ENCODE measurements at regions not wholly inside any gene's neighbourhood (a gene's known extent, or its start where the extent isn't known, plus 50 kb on each side); places are given as distances from the start of the nearest gene placed in this dataset.

DNA sequence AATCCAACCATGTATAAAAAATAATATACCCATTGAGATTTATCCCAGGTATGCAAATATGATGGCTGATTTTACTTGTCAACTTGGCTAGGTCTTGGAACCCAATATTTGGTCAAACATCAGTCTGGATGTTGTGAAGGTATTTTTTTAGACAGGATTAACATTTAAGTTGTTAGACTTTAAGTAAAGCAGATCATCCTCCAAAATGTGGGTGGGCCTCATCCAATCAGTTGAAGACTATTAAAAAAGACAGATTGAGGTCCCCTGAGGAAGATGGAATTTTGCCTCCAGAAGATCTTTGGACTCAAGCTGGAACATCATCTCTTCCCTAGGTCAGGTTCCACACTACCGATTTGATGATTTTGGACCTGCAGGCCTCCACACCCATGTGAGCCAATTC is 271.2 kb downstream of the TMEM121 start:
- H3K4me3 ChIP-seq (ENCODE audit: low read length in 2 of 2): no peak overlapping the region
- H3K4me1 ChIP-seq (ENCODE audit: control insufficient read depth in 2 of 2, insufficient read depth in 2 of 2, low read length in 2 of 2): no peaks in the 10 kb centered on the region
- H3K27ac ChIP-seq (ENCODE audit: low read depth in 2 of 2, low read length in 2 of 2): no peak overlapping the region
- no peaks in the 10 kb centered on the region for H3K9me3 ChIP-seq (ENCODE audit: control insufficient read depth in 2 of 2, low read length in 2 of 2)
- no peaks in the 10 kb centered on the region for H3K36me3 ChIP-seq (ENCODE audit: control insufficient read depth in 2 of 2, insufficient read depth in 2 of 2, low read length in 2 of 2)
- no peaks in the 10 kb centered on the region for H3K27me3 ChIP-seq (ENCODE audit: control insufficient read depth in 2 of 2, insufficient read depth in 2 of 2, low read length in 2 of 2)
- H3K9ac ChIP-seq (ENCODE audit: low read depth in 1 of 2, low read length in 2 of 2): no peak overlapping the region

GRCh38 chr14:105805701-105806100 is 279.3 kb downstream of the TMEM121 start:
- Histone ChIP-seq H3K9ac (ENCODE audit: low read depth in 1 of 2, low read length in 2 of 2) (no peak overlapping the region), H3K27me3 (ENCODE audit: control insufficient read depth in 2 of 2, insufficient read depth in 2 of 2, low read length in 2 of 2) (no peaks in the 10 kb centered on the region), H3K4me3 (ENCODE audit: low read length in 2 of 2) (no peak overlapping the region), H3K27ac (ENCODE audit: low read depth in 2 of 2, low read length in 2 of 2) (no peak overlapping the region), H3K9me3 (ENCODE audit: control insufficient read depth in 2 of 2, low read length in 2 of 2) (peaks cover 0 to 5% of the 10 kb centered on the region in 2 donors), H3K4me1 (ENCODE audit: control insufficient read depth in 2 of 2, insufficient read depth in 2 of 2, low read length in 2 of 2) (no peaks in the 10 kb centered on the region), H3K36me3 (ENCODE audit: control insufficient read depth in 2 of 2, insufficient read depth in 2 of 2, low read length in 2 of 2) (no peaks in the 10 kb centered on the region)

GRCh38 chr14:105806568-105806967 is 280.2 kb downstream of the TMEM121 start:
- H3K27me3 ChIP-seq (ENCODE audit: control insufficient read depth in 2 of 2, insufficient read depth in 2 of 2, low read length in 2 of 2): no peaks in the 10 kb centered on the region
- no peaks in the 10 kb centered on the region for H3K36me3 ChIP-seq (ENCODE audit: control insufficient read depth in 2 of 2, insufficient read depth in 2 of 2, low read length in 2 of 2)
- no peaks in the 10 kb centered on the region for H3K4me1 ChIP-seq (ENCODE audit: control insufficient read depth in 2 of 2, insufficient read depth in 2 of 2, low read length in 2 of 2)
- peaks cover 0 to 5% of the 10 kb centered on the region in 2 donors for H3K9me3 ChIP-seq (ENCODE audit: control insufficient read depth in 2 of 2, low read length in 2 of 2)
- H3K4me3 ChIP-seq (ENCODE audit: low read length in 2 of 2): no peak overlapping the region
- no peak overlapping the region for H3K9ac ChIP-seq (ENCODE audit: low read depth in 1 of 2, low read length in 2 of 2)
- no peak overlapping the region for H3K27ac ChIP-seq (ENCODE audit: low read depth in 2 of 2, low read length in 2 of 2)

GRCh38 chr14:105817971-105818711 is 291.8 kb downstream of the TMEM121 start:
- Histone ChIP-seq H3K27me3 (ENCODE audit: control insufficient read depth in 2 of 2, insufficient read depth in 2 of 2, low read length in 2 of 2) (no peaks in the 10 kb centered on the region), H3K36me3 (ENCODE audit: control insufficient read depth in 2 of 2, insufficient read depth in 2 of 2, low read length in 2 of 2) (no peaks in the 10 kb centered on the region), H3K9ac (ENCODE audit: low read depth in 1 of 2, low read length in 2 of 2) (no peak overlapping the region), H3K27ac (ENCODE audit: low read depth in 2 of 2, low read length in 2 of 2) (no peak overlapping the region), H3K4me1 (ENCODE audit: control insufficient read depth in 2 of 2, insufficient read depth in 2 of 2, low read length in 2 of 2) (no peaks in the 10 kb centered on the region), H3K4me3 (ENCODE audit: low read length in 2 of 2) (no peak overlapping the region), H3K9me3 (ENCODE audit: control insufficient read depth in 2 of 2, low read length in 2 of 2) (no peaks in the 10 kb centered on the region)

GRCh38 chr14:105818712-105819005 is 292.3 kb downstream of the TMEM121 start:
- no peak overlapping the region for H3K9ac ChIP-seq (ENCODE audit: low read depth in 1 of 2, low read length in 2 of 2)
- H3K27ac ChIP-seq (ENCODE audit: low read depth in 2 of 2, low read length in 2 of 2): no peak overlapping the region
- no peak overlapping the region for H3K4me3 ChIP-seq (ENCODE audit: low read length in 2 of 2)
- no peaks in the 10 kb centered on the region for H3K4me1 ChIP-seq (ENCODE audit: control insufficient read depth in 2 of 2, insufficient read depth in 2 of 2, low read length in 2 of 2)
- H3K27me3 ChIP-seq (ENCODE audit: control insufficient read depth in 2 of 2, insufficient read depth in 2 of 2, low read length in 2 of 2): no peaks in the 10 kb centered on the region
- H3K9me3 ChIP-seq (ENCODE audit: control insufficient read depth in 2 of 2, low read length in 2 of 2): no peaks in the 10 kb centered on the region
- no peaks in the 10 kb centered on the region for H3K36me3 ChIP-seq (ENCODE audit: control insufficient read depth in 2 of 2, insufficient read depth in 2 of 2, low read length in 2 of 2)

DNA sequence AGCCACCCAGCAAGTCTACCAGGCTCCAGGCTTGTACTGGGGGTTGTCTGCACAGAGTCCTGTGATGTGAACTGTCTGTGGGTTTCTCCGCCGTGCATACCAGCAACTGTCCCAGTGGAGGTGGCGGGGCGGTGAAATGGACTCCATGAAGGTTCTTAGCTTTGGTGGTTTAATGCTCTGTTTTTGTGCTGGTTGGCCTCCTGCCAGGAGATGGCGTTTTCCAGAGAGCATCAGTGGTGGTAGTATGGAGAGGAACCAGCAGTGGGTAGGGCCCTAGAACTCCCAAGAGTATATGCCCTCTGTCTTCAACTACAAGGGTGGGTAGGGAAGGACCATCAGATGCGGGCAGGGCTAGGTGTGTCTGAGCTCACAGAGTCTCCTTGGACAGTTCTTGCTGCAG is 303.8 kb downstream of the TMEM121 start:
- Histone ChIP-seq H3K27me3 (ENCODE audit: control insufficient read depth in 2 of 2, insufficient read depth in 2 of 2, low read length in 2 of 2) (no peaks in the 10 kb centered on the region), H3K27ac (ENCODE audit: low read depth in 2 of 2, low read length in 2 of 2) (no peak overlapping the region), H3K4me3 (ENCODE audit: low read length in 2 of 2) (no peak overlapping the region), H3K4me1 (ENCODE audit: control insufficient read depth in 2 of 2, insufficient read depth in 2 of 2, low read length in 2 of 2) (no peaks in the 10 kb centered on the region), H3K36me3 (ENCODE audit: control insufficient read depth in 2 of 2, insufficient read depth in 2 of 2, low read length in 2 of 2) (no peaks in the 10 kb centered on the region), H3K9me3 (ENCODE audit: control insufficient read depth in 2 of 2, low read length in 2 of 2) (no peaks in the 10 kb centered on the region), H3K9ac (ENCODE audit: low read depth in 1 of 2, low read length in 2 of 2) (no peak overlapping the region)

DNA sequence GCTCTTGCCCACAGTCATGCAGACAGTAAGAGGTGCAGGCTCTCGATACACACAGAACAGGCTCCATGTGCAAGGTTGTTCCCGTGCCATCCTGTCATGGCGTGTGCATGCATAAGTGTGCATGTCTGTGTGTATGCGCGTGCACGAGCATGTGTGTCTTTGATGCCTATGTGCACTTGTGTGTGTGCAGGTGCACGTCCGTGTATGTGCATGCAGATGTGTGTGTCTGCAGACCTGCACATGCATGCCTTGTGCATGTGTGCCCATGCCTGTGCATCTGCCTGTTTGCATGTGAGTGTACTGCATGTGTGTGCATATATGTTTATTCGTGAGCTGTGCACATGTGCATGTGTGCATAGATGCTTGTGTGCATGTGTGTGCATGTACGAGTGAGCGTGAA is 309.8 kb downstream of the TMEM121 start:
- Histone ChIP-seq H3K27me3 (ENCODE audit: control insufficient read depth in 2 of 2, insufficient read depth in 2 of 2, low read length in 2 of 2) (no peaks in the 10 kb centered on the region), H3K9me3 (ENCODE audit: control insufficient read depth in 2 of 2, low read length in 2 of 2) (no peaks in the 10 kb centered on the region), H3K36me3 (ENCODE audit: control insufficient read depth in 2 of 2, insufficient read depth in 2 of 2, low read length in 2 of 2) (no peaks in the 10 kb centered on the region), H3K4me1 (ENCODE audit: control insufficient read depth in 2 of 2, insufficient read depth in 2 of 2, low read length in 2 of 2) (no peaks in the 10 kb centered on the region), H3K27ac (ENCODE audit: low read depth in 2 of 2, low read length in 2 of 2) (no peak overlapping the region), H3K9ac (ENCODE audit: low read depth in 1 of 2, low read length in 2 of 2) (no peak overlapping the region), H3K4me3 (ENCODE audit: low read length in 2 of 2) (no peak overlapping the region)

GRCh38 chr14:105836730-105837129 is 310.3 kb downstream of the TMEM121 start:
- Histone ChIP-seq H3K27ac (ENCODE audit: low read depth in 2 of 2, low read length in 2 of 2) (no peak overlapping the region), H3K4me1 (ENCODE audit: control insufficient read depth in 2 of 2, insufficient read depth in 2 of 2, low read length in 2 of 2) (no peaks in the 10 kb centered on the region), H3K9me3 (ENCODE audit: control insufficient read depth in 2 of 2, low read length in 2 of 2) (no peaks in the 10 kb centered on the region), H3K27me3 (ENCODE audit: control insufficient read depth in 2 of 2, insufficient read depth in 2 of 2, low read length in 2 of 2) (no peaks in the 10 kb centered on the region), H3K36me3 (ENCODE audit: control insufficient read depth in 2 of 2, insufficient read depth in 2 of 2, low read length in 2 of 2) (no peaks in the 10 kb centered on the region), H3K9ac (ENCODE audit: low read depth in 1 of 2, low read length in 2 of 2) (no peak overlapping the region), H3K4me3 (ENCODE audit: low read length in 2 of 2) (no peak overlapping the region)

DNA sequence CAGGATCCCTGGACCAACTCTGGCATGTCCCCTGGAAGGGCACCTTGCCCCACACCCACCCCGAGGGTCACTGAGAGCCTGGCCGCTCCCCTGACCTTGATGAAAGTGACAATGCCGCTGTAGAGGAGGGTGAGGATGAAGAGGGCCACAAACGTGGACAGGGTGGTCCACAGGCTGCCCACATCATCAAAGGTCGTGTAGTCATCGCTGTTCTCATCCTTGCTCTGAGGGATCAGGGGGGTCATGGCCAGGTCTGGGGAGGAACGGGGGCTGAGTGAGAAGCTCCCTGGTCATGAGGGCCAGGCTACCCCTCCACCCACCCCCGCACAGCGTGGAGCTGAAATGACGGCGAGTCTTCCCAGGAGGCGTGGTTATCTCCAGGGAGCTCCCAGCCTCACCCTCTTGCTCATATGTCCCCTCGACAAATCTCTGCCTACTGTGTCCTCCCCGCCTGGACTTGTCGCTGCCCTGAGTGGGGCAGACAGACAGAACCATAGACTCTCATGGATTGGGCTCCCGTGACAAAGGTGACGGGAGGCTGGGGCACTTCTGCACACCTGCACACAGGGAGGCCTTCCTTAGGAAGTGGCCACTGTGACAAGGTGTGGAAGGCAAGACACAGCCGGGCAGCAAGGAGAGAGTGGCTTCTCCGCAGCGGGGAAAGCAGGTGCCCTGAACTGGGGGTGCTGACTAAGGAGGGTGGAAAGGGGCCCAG is 311.1 kb downstream of the TMEM121 start:
- Histone ChIP-seq H3K27ac (ENCODE audit: low read depth in 2 of 2, low read length in 2 of 2) (no peak overlapping the region), H3K4me3 (ENCODE audit: low read length in 2 of 2) (no peak overlapping the region), H3K36me3 (ENCODE audit: control insufficient read depth in 2 of 2, insufficient read depth in 2 of 2, low read length in 2 of 2) (no peaks in the 10 kb centered on the region), H3K4me1 (ENCODE audit: control insufficient read depth in 2 of 2, insufficient read depth in 2 of 2, low read length in 2 of 2) (no peaks in the 10 kb centered on the region), H3K9me3 (ENCODE audit: control insufficient read depth in 2 of 2, low read length in 2 of 2) (no peaks in the 10 kb centered on the region), H3K9ac (ENCODE audit: low read depth in 1 of 2, low read length in 2 of 2) (no peak overlapping the region), H3K27me3 (ENCODE audit: control insufficient read depth in 2 of 2, insufficient read depth in 2 of 2, low read length in 2 of 2) (no peaks in the 10 kb centered on the region)

GRCh38 chr14:105838107-105838506 is 311.7 kb downstream of the TMEM121 start:
- Histone ChIP-seq H3K4me3 (ENCODE audit: low read length in 2 of 2) (no peak overlapping the region), H3K27ac (ENCODE audit: low read depth in 2 of 2, low read length in 2 of 2) (no peak overlapping the region), H3K9ac (ENCODE audit: low read depth in 1 of 2, low read length in 2 of 2) (no peak overlapping the region), H3K4me1 (ENCODE audit: control insufficient read depth in 2 of 2, insufficient read depth in 2 of 2, low read length in 2 of 2) (no peaks in the 10 kb centered on the region), H3K9me3 (ENCODE audit: control insufficient read depth in 2 of 2, low read length in 2 of 2) (no peaks in the 10 kb centered on the region), H3K36me3 (ENCODE audit: control insufficient read depth in 2 of 2, insufficient read depth in 2 of 2, low read length in 2 of 2) (no peaks in the 10 kb centered on the region), H3K27me3 (ENCODE audit: control insufficient read depth in 2 of 2, insufficient read depth in 2 of 2, low read length in 2 of 2) (no peaks in the 10 kb centered on the region)
